HEK293 (cell line): ENCODE measurements at regions not wholly inside any gene's neighbourhood (a gene's known extent, or its start where the extent isn't known, plus 50 kb on each side); places are given as distances from the start of the nearest gene placed in this dataset.
A peak's percentile ranks its signal among the peaks of the same experiment; 100 is the strongest.
"Not testable (repeated sequence)": the region's sequence is repeated elsewhere in the genome, so short reads cannot be mapped to it uniquely, and the experiment has no call there.

Experiments used
- CTCF ChIA-PET: fragments of 350-600 bp; formaldehyde crosslinking; extraction: SDS; loops from one replicate; lab custom pipeline; 2021; ENCODE audit warnings: antibody characterized with exemption; lab: Yijun Ruan, JAX
- POLR2A ChIA-PET: fragments of 300-600 bp; formaldehyde crosslinking; extraction: SDS; loops from one replicate; lab custom pipeline; 2020; ENCODE audit warnings: antibody characterized with exemption, inconsistent platforms; lab: Yijun Ruan, JAX
- H3K27ac ChIP-seq: fragments of 200-500 bp; sonication (Bioruptor generic); 2 replicates; pipeline ENCODE4 v1.5.1; 2014; ENCODE audit warnings: low read depth, low read length, control low read depth, inconsistent platforms; ENCODE audit errors: extremely low read depth
- H3K36me3 ChIP-seq, 2 experiments: fragments of 200-500 bp in 1 of 2; sonication (Bioruptor generic) in 1 of 2; 1 replicate in 1 of 2; 2 replicates in 1 of 2; pipeline ENCODE4 v1.5.1; 2014 to 2017; ENCODE audit warnings: inconsistent platforms in 2 of 2, low read length in 2 of 2; ENCODE audit not compliant: control insufficient read depth in 2 of 2, insufficient read depth in 1 of 2
- H3K4me1 ChIP-seq: fragments of 200-500 bp; sonication (Bioruptor generic); 2 replicates; pipeline ENCODE4 v1.5.1; 2014; ENCODE audit warnings: mild to moderate bottlenecking, low read length, inconsistent platforms; ENCODE audit not compliant: control insufficient read depth, insufficient read depth
- H3K4me3 ChIP-seq: 2 replicates; pipeline ENCODE4 v1.5.1; 2011; ENCODE audit warnings: low read depth, mild to moderate bottlenecking, control low read depth, low read length, moderate library complexity
- H3K9me3 ChIP-seq: fragments of 200-500 bp; sonication (Bioruptor generic); 2 replicates; pipeline ENCODE4 v1.5.1; 2014; ENCODE audit warnings: low read depth, low read length, inconsistent platforms; ENCODE audit not compliant: control insufficient read depth, insufficient read depth
- CTCF ChIP-seq: fragments of 450-650 bp; formaldehyde crosslinking; IDR thresholded peaks from 2 replicates; pipeline ENCODE4 v1.5.1; 2016; ENCODE audit warnings: missing biosample characterization, missing genetic modification characterization
- GLIS1 ChIP-seq: fragments of 450-650 bp; formaldehyde crosslinking; IDR thresholded peaks from 2 replicates; pipeline ENCODE4 v1.5.1; 2016; ENCODE audit warnings: missing biosample characterization, missing genetic modification characterization
- KLF10 ChIP-seq: fragments of 450-650 bp; IDR thresholded peaks from 2 replicates; pipeline ENCODE4 v1.5.1; 2018; ENCODE audit warnings: missing biosample characterization, mild to moderate bottlenecking, missing genetic modification characterization
- ZEB2 ChIP-seq: fragments of 450-650 bp; formaldehyde crosslinking; IDR thresholded peaks from 2 replicates; pipeline ENCODE4 v1.5.1; 2016; ENCODE audit warnings: missing biosample characterization, missing genetic modification characterization
- ZIC2 ChIP-seq: fragments of 450-650 bp; formaldehyde crosslinking; IDR thresholded peaks from 2 replicates; pipeline ENCODE4 v1.5.1; 2016; ENCODE audit warnings: missing biosample characterization, missing genetic modification characterization
- ZNF146 ChIP-seq: fragments of 450-650 bp; formaldehyde crosslinking; IDR thresholded peaks from 2 replicates; pipeline ENCODE4 v1.5.1; 2016; ENCODE audit warnings: missing biosample characterization, missing genetic modification characterization
- ZNF155 ChIP-seq: fragments of 450-650 bp; formaldehyde crosslinking; IDR thresholded peaks from 2 replicates; pipeline ENCODE4 v1.5.1; 2016; ENCODE audit warnings: missing biosample characterization, missing genetic modification characterization
- ZNF354C ChIP-seq: fragments of 450-650 bp; formaldehyde crosslinking; IDR thresholded peaks from 2 replicates; pipeline ENCODE4 v1.5.1; 2016; ENCODE audit warnings: missing biosample characterization, missing genetic modification characterization, low read depth, borderline replicate concordance
- ZNF580 ChIP-seq: fragments of 450-650 bp; formaldehyde crosslinking; IDR thresholded peaks from 2 replicates; pipeline ENCODE4 v1.5.1; 2016; ENCODE audit warnings: missing biosample characterization, missing genetic modification characterization
- ZNF623 ChIP-seq: fragments of 450-650 bp; formaldehyde crosslinking; IDR thresholded peaks from 2 replicates; pipeline ENCODE4 v1.5.1; 2016; ENCODE audit warnings: missing biosample characterization, missing genetic modification characterization
- TF ChIP-seq, protein P1 (sequence below): fragments of 450-650 bp; formaldehyde crosslinking; IDR thresholded peaks from 2 replicates; pipeline ENCODE4 v1.5.1; 2016; ENCODE audit warnings: missing biosample characterization, missing genetic modification characterization
- TF ChIP-seq, protein P2 (sequence below): fragments of 450-650 bp; formaldehyde crosslinking; IDR thresholded peaks from 2 replicates; pipeline ENCODE4 v1.5.0; 2017; ENCODE audit warnings: missing biosample characterization, missing genetic modification characterization, borderline replicate concordance
- TF ChIP-seq, protein P3 (sequence below): fragments of 450-650 bp; formaldehyde crosslinking; IDR thresholded peaks from 2 replicates; pipeline ENCODE4 v1.5.1; 2016; ENCODE audit warnings: missing biosample characterization, missing genetic modification characterization

- CTCF ChIA-PET, result interaction anchor here (0.5 kb wide), 1 partner anchor 21 kb away, joined by 3 read pairs; no protein-coding TSS in a partner anchor
- H3K36me3 ChIP-seq, H3K4me3 ChIP-seq, H3K4me1 ChIP-seq, POLR2A ChIA-PET, H3K9me3 ChIP-seq, H3K27ac ChIP-seq: not testable (repeated sequence)
- TF ChIP-seq ZNF146 (tag by site-specific recombination), result peak; percentile 96
- TF ChIP-seq, protein P1, sequence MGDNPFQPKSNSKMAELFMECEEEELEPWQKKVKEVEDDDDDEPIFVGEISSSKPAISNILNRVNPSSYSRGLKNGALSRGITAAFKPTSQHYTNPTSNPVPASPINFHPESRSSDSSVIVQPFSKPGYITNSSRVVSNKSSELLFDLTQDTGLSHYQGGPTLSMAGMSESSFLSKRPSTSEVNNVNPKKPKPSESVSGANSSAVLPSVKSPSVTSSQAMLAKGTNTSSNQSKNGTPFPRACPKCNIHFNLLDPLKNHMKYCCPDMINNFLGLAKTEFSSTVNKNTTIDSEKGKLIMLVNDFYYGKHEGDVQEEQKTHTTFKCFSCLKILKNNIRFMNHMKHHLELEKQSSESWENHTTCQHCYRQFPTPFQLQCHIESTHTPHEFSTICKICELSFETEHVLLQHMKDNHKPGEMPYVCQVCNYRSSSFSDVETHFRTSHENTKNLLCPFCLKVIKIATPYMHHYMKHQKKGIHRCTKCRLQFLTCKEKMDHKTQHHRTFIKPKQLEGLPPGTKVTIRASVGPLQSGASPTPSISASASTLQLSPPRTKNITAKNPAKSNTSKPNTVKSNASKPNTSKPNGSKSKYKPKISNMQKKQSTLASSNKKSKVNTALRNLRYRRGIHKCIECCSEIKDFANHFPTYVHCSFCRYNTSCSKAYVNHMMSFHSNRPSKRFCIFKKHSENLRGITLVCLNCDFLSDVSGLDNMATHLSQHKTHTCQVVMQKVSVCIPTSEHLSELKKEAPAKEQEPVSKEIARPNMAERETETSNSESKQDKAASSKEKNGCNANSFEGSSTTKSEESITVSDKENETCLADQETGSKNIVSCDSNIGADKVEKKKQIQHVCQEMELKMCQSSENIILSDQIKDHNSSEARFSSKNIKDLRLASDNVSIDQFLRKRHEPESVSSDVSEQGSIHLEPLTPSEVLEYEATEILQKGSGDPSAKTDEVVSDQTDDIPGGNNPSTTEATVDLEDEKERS (tag by site-specific recombination), result peak; percentile 68; the same call in 1 of the 2 replicates
- TF ChIP-seq ZNF580, result peak; percentile 49; the same call in 1 of the 2 replicates
These were observed 153.0 kb upstream of the EOLA2 start for GRCh38 chrX:150091300-150091699.

DNA sequence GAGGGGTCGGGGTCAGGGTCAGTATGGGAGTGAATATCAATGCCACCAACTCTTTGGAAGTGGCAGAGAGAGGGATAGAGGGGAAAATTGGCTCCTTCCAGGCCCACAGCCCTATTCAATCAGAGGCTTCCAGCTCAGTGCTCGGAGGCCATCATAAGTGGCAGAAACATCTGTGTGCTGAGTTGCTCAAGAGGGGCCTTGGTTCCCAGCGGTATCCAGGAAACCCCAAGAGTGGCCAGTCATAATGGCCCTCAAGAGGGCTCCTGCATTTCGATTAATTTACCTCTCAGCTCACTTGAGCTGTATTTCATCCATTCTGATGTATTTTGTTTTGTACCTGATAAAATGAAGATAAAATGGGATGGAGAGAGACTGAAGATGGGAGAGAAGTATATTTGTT is 154.3 kb upstream of the EOLA2 start:
- POLR2A ChIA-PET, result no interaction called here
- Histone ChIP-seq H3K36me3 (no peaks in the 10 kb centered on the region), H3K9me3 (no peaks in the 10 kb centered on the region), H3K27ac (no peak overlapping the region), H3K4me1 (no peaks in the 10 kb centered on the region), H3K4me3 (no peak overlapping the region)
- CTCF ChIA-PET, result no interaction called here
- no peak for TF ChIP-seq ZEB2 (tag by site-specific recombination)

DNA sequence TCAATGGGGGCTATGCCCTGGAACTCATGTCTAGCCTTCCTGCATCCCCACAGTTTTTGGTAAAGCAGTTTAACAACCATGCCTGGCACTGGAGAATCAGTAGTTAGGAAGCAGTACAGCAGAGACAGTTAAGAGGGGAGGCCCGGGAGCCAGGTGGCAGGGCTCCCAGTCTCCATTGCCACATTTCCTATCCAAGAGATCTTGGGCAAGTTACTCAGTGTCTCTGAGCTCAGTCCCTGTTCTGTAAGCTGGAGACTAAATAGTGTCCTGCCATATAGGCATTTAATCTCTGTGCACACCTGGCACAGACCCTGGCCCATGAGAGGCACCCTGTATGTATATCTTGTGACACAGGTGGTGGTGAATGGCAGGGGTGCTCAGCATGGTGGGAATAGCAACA is 156.1 kb upstream of the EOLA2 start:
- no peak overlapping the region for H3K27ac ChIP-seq
- H3K4me3 ChIP-seq, result no peak overlapping the region
- POLR2A ChIA-PET, result no interaction called here
- TF ChIP-seq ZNF354C, result no peak
- TF ChIP-seq ZIC2 (tag by site-specific recombination), result no peak
- no peak for TF ChIP-seq KLF10 (tag by site-specific recombination)
- no peak for TF ChIP-seq ZNF155 (tag by site-specific recombination)
- TF ChIP-seq, protein P2, sequence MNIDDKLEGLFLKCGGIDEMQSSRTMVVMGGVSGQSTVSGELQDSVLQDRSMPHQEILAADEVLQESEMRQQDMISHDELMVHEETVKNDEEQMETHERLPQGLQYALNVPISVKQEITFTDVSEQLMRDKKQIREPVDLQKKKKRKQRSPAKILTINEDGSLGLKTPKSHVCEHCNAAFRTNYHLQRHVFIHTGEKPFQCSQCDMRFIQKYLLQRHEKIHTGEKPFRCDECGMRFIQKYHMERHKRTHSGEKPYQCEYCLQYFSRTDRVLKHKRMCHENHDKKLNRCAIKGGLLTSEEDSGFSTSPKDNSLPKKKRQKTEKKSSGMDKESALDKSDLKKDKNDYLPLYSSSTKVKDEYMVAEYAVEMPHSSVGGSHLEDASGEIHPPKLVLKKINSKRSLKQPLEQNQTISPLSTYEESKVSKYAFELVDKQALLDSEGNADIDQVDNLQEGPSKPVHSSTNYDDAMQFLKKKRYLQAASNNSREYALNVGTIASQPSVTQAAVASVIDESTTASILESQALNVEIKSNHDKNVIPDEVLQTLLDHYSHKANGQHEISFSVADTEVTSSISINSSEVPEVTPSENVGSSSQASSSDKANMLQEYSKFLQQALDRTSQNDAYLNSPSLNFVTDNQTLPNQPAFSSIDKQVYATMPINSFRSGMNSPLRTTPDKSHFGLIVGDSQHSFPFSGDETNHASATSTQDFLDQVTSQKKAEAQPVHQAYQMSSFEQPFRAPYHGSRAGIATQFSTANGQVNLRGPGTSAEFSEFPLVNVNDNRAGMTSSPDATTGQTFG (tag by site-specific recombination), result no peak
- TF ChIP-seq, protein P3, sequence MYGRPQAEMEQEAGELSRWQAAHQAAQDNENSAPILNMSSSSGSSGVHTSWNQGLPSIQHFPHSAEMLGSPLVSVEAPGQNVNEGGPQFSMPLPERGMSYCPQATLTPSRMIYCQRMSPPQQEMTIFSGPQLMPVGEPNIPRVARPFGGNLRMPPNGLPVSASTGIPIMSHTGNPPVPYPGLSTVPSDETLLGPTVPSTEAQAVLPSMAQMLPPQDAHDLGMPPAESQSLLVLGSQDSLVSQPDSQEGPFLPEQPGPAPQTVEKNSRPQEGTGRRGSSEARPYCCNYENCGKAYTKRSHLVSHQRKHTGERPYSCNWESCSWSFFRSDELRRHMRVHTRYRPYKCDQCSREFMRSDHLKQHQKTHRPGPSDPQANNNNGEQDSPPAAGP (tag by site-specific recombination), result no peak
- no peak for TF ChIP-seq GLIS1 (tag by site-specific recombination)
- TF ChIP-seq CTCF (tag by site-specific recombination), result no peak
- TF ChIP-seq ZNF623, result no peak
- H3K4me1 ChIP-seq, result no peaks in the 10 kb centered on the region
- H3K9me3 ChIP-seq, result no peaks in the 10 kb centered on the region
- CTCF ChIA-PET, result interaction anchor here (0.7 kb wide), 1 partner anchor 1224 kb away, joined by 4 read pairs; no protein-coding TSS in a partner anchor
- no peaks in the 10 kb centered on the region for H3K36me3 ChIP-seq
